ENCODE measurements at regions not wholly inside any gene's neighbourhood (a gene's known extent, or its start where the extent isn't known, plus 50 kb on each side); places are given as distances from the start of the nearest gene placed in this dataset.

GRCh38 chr13:73517766-73518165 is 459.0 kb downstream of the KLF5 start:
- TF ChIP-seq CTCF (IDR thresholded peaks at IDR 0.05; ENCODE audit: insufficient read depth, low read depth, low read length): no peak
- no peak for TF ChIP-seq EZH2 (IDR thresholded peaks at IDR 0.05; ENCODE audit: insufficient read depth, low read length)
